GM12878 (cell line): ENCODE measurements at regions not wholly inside any gene's neighbourhood (a gene's known extent, or its start where the extent isn't known, plus 50 kb on each side); places are given as distances from the start of the nearest gene placed in this dataset.

Experiments used
- ATAC-seq: fragments of 200-7000 bp; cut with Tn5 transposase; 3 replicates; pipeline ENCODE4 v1.9.1; 2020; ENCODE audit warnings: mild to moderate bottlenecking, moderate library complexity
- BruUV-seq: library from RNA; stranded (reverse); fragments of 400-500 nt; replicated peaks from 2 replicates; lab custom pipeline; 2021; lab: Mats Ljungman, UMichigan
- CTCF ChIA-PET: fragments of 300-600 bp; sonication (Branson Sonifier 250); formaldehyde crosslinking; extraction: SDS; loops from one replicate; lab custom pipeline; 2021; ENCODE audit warnings: inconsistent platforms; lab: Yijun Ruan, JAX
- POLR2A ChIA-PET: fragments of 350-600 bp; formaldehyde crosslinking; extraction: SDS; loops from one replicate; lab custom pipeline; 2021; ENCODE audit warnings: inconsistent platforms; lab: Charles Lee
- RAD21 ChIA-PET: fragments of 300-600 bp; sonication (Branson Sonifier 250); formaldehyde crosslinking; loops from one replicate; lab custom pipeline; 2023; ENCODE audit warnings: antibody characterized with exemption; ENCODE audit not compliant: unreplicated experiment; lab: Charles Lee
- SMC1A ChIA-PET: fragments of 300-600 bp; sonication (Branson Sonifier 250); formaldehyde crosslinking; loops from one replicate; lab custom pipeline; 2023; ENCODE audit not compliant: unreplicated experiment, uncharacterized antibody; lab: Charles Lee
- DNase-seq: peaks from one replicate; pipeline ENCODE4 v3.0.0-alpha.2; 2011; ENCODE audit warnings: low read depth, low spot score
- FAIRE-seq: peaks from 3 replicates; lab custom pipeline; 2011; peaks lifted over from hg19 to GRCh38; lab: Jason Lieb, UNC
- H2AFZ ChIP-seq: 2 replicates; pipeline ENCODE4 v1.6.0; 2011; ENCODE audit warnings: low read depth, low read length, control low read depth; ENCODE audit not compliant: control insufficient read depth
- H3K27ac ChIP-seq: 2 replicates; pipeline ENCODE4 v1.5.1; 2011; ENCODE audit warnings: control low read depth; ENCODE audit not compliant: control insufficient read depth, insufficient read depth
- H3K27me3 ChIP-seq, 2 experiments: replicated peaks in 1 of 2; 2 replicates each; pipeline versions ENCODE4 v1.6.0 to v1.6.1; 2011; ENCODE audit warnings: low read length in 1 of 2; ENCODE audit not compliant: control insufficient read depth in 2 of 2, insufficient read depth in 2 of 2
- H3K36me3 ChIP-seq, 2 experiments: 2 replicates each; pipeline ENCODE4 v1.5.1; 2011; ENCODE audit warnings: low read length in 1 of 2; ENCODE audit not compliant: control insufficient read depth in 2 of 2, insufficient read depth in 2 of 2
- H3K4me1 ChIP-seq: 2 replicates; pipeline ENCODE4 v1.6.1; 2011; ENCODE audit warnings: mild to moderate bottlenecking, low read length, moderate library complexity, mixed read lengths; ENCODE audit not compliant: control insufficient read depth, insufficient read depth
- H3K4me2 ChIP-seq: 2 replicates; pipeline ENCODE4 v1.6.0; 2011; ENCODE audit warnings: control low read depth; ENCODE audit not compliant: control insufficient read depth, insufficient read depth
- H3K4me3 ChIP-seq: fragments of 200-600 bp; sonication (generic); 2 replicates; pipeline ENCODE4 v1.5.1; 2016
- H3K79me2 ChIP-seq: 2 replicates; pipeline ENCODE4 v1.6.0; 2011; ENCODE audit warnings: low read length; ENCODE audit not compliant: control insufficient read depth, insufficient read depth
- H3K9ac ChIP-seq: 2 replicates; pipeline ENCODE4 v1.8.0; 2011; ENCODE audit warnings: low read length, control low read depth, mixed read lengths; ENCODE audit not compliant: control insufficient read depth, insufficient read depth
- H3K9me3 ChIP-seq: replicated peaks from 3 replicates; pipeline ENCODE4 v1.5.1; 2011; ENCODE audit warnings: mild to moderate bottlenecking, low read length; ENCODE audit not compliant: control insufficient read depth, insufficient read depth
- H4K20me1 ChIP-seq: 2 replicates; pipeline ENCODE4 v1.6.0; 2011; ENCODE audit not compliant: control insufficient read depth, insufficient read depth
- HCFC1 ChIP-seq: fragments of 150-350 bp; IDR thresholded peaks from 2 replicates; pipeline ENCODE4 v1.6.1; 2014; ENCODE audit warnings: low read length
- JUNB ChIP-seq: IDR thresholded peaks from 2 replicates; pipeline ENCODE4 v1.6.1; 2016; ENCODE audit warnings: antibody characterized with exemption, mild to moderate bottlenecking
- JUND ChIP-seq: IDR thresholded peaks from 2 replicates; pipeline ENCODE4 v1.6.1; 2012; ENCODE audit warnings: low read depth, mild to moderate bottlenecking, low read length, improper control_type of control experiment, moderate library complexity
- NRF1 ChIP-seq: conservative IDR thresholded peaks from 2 replicates; pipeline ENCODE4 v1.6.1; 2011; ENCODE audit warnings: mild to moderate bottlenecking, low read depth, low read length, improper control_type of control experiment
- RUNX3 ChIP-seq: IDR thresholded peaks from 2 replicates; pipeline ENCODE4 v1.6.1; 2012; ENCODE audit warnings: low read length, inconsistent platforms
- WGBS: methylation state at CpG from one replicate; pipeline ENCODE4 v1.1.6; 2016; ENCODE audit warnings: low lambda C conversion rate; ENCODE audit not compliant: insufficient replicate concordance, insufficient coverage; ENCODE audit errors: missing lambda C conversion rate; 5-methylcytosine and 5-hydroxymethylcytosine counted together
- in situ Hi-C: fragments of 300-500 bp; cut with MboI; formaldehyde crosslinking; loops from 9 replicates; pipeline ENCODE4 v1.14.3; 2018; ENCODE audit warnings: mixed read lengths
- intact Hi-C: fragments of 100-400 bp; cut with micrococcal nuclease; formaldehyde crosslinking; loops from one replicate; pipeline ENCODE4 v1.14.2; 2022; ENCODE audit not compliant: unreplicated experiment
- TF ChIP-seq, protein P1 (sequence below): IDR thresholded peaks from 2 replicates; pipeline ENCODE4 v1.6.1; 2012; ENCODE audit warnings: mild to moderate bottlenecking, low read depth, low read length
- TF ChIP-seq, protein P2 (sequence below): fragments of 450-650 bp; IDR thresholded peaks from 2 replicates; pipeline ENCODE4 v1.6.1; 2017; ENCODE audit warnings: mild to moderate bottlenecking
- TF ChIP-seq, protein P3 (sequence below): fragments of 450-650 bp; formaldehyde crosslinking; IDR thresholded peaks from 2 replicates; pipeline ENCODE4 v1.4.0; 2022; ENCODE audit warnings: mild to moderate bottlenecking, moderate library complexity

DNA sequence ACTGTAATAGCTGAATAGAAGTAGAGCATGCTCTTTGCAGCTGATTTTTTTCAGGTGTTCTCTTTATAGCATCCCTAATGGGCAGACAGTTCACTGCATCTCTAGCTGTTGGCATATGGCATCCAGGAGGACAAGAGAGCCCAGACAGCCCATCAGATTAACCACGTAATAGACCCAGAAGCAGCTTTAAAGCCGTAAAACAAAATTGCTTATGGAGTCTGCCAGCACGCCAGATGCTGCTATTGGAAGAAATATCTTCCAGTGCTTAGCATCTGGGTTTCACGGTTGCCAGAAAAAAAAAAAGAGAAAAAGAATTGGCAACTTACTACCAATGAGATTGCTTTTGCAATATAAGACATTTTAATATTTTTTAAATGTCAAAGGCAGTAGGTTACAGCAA is 869.4 kb upstream of the NUDT12 start:
- Histone ChIP-seq H3K9me3 (no peaks in the 10 kb centered on the region), H3K79me2 (no peaks in the 10 kb centered on the region), H3K4me1 (no peaks in the 10 kb centered on the region), H4K20me1 (no peaks in the 10 kb centered on the region), H3K4me2 (no peak overlapping the region), H3K4me3 (no peak overlapping the region), H3K9ac (no peak overlapping the region), H2AFZ (no peak overlapping the region), H3K27me3 (no peaks in the 10 kb centered on the region), H3K36me3 (no peaks in the 10 kb centered on the region)
- POLR2A ChIA-PET: no interaction called here
- CTCF ChIA-PET: no interaction called here
- RAD21 ChIA-PET: no interaction called here
- ATAC-seq (no peak), DNase-seq (no peak), FAIRE-seq (no peak)
- intact Hi-C loops: no loop called here
- WGBS: 9% methylated on average over 4 of the region's 4 CpGs
- SMC1A ChIA-PET: interaction anchor here (1.0 kb wide), 1 partner anchor 811 kb away, joined by 3 read pairs; no protein-coding TSS in a partner anchor
- BruUV-seq: no TSS peak
- TF ChIP-seq, protein P1, sequence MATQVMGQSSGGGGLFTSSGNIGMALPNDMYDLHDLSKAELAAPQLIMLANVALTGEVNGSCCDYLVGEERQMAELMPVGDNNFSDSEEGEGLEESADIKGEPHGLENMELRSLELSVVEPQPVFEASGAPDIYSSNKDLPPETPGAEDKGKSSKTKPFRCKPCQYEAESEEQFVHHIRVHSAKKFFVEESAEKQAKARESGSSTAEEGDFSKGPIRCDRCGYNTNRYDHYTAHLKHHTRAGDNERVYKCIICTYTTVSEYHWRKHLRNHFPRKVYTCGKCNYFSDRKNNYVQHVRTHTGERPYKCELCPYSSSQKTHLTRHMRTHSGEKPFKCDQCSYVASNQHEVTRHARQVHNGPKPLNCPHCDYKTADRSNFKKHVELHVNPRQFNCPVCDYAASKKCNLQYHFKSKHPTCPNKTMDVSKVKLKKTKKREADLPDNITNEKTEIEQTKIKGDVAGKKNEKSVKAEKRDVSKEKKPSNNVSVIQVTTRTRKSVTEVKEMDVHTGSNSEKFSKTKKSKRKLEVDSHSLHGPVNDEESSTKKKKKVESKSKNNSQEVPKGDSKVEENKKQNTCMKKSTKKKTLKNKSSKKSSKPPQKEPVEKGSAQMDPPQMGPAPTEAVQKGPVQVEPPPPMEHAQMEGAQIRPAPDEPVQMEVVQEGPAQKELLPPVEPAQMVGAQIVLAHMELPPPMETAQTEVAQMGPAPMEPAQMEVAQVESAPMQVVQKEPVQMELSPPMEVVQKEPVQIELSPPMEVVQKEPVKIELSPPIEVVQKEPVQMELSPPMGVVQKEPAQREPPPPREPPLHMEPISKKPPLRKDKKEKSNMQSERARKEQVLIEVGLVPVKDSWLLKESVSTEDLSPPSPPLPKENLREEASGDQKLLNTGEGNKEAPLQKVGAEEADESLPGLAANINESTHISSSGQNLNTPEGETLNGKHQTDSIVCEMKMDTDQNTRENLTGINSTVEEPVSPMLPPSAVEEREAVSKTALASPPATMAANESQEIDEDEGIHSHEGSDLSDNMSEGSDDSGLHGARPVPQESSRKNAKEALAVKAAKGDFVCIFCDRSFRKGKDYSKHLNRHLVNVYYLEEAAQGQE: no peak
- TF ChIP-seq HCFC1: no peak
- TF ChIP-seq, all 136 proteins: peak for 0
- H3K27ac ChIP-seq: no peak overlapping the region
- in situ Hi-C loops: no loop called here

DNA sequence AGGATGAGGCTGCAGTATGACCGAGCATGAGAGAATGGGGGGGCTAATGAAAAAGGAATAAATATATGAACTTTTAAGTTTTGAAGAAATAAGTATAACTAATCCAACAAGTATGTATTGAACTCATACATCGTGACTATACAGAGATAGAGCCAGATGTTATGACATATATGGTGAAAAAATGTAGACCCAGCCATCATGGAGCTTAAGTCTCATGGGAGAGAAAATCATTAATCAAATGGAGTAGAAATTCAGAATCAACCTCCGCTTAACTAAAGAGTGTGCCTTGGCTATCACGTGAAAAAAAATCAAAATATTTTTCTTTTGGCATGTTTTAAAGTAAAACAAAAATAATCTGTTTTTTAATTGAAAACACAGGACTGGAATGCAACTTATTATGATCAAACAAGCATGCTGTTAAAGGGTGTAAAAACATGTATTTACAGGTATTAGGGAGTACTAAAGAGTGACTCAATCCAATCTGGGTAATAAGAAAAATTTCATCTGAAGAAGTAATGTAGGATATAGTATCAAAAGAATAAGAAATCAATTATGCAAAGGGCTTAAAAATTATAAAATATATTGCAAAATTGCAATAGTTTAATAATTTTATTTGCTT is 868.5 kb upstream of the NUDT12 start:
- no peak overlapping the region for H3K27ac ChIP-seq
- FAIRE-seq (no peak), ATAC-seq (no peak), DNase-seq (no peak)
- ChIA-PET POLR2A (no interaction called here), SMC1A (no interaction called here), RAD21 (no interaction called here), CTCF (no interaction called here)
- H3K4me3 ChIP-seq: no peak overlapping the region
- H3K4me2 ChIP-seq: no peak overlapping the region
- H3K36me3 ChIP-seq: no peaks in the 10 kb centered on the region
- H3K27me3 ChIP-seq: no peaks in the 10 kb centered on the region
- H3K9ac ChIP-seq: no peak overlapping the region
- in situ Hi-C loops (no loop called here), intact Hi-C loops (no loop called here)
- no peaks in the 10 kb centered on the region for H3K79me2 ChIP-seq
- H2AFZ ChIP-seq: no peak overlapping the region
- no TSS peak for BruUV-seq
- WGBS: 6% methylated on average over 4 of the region's 4 CpGs
- H3K4me1 ChIP-seq: no peaks in the 10 kb centered on the region
- no peaks in the 10 kb centered on the region for H3K9me3 ChIP-seq
- no peaks in the 10 kb centered on the region for H4K20me1 ChIP-seq
- TF ChIP-seq RUNX3 (no peak), JUND (no peak), NRF1 (no peak), JUNB (no peak)
- TF ChIP-seq, protein P2, sequence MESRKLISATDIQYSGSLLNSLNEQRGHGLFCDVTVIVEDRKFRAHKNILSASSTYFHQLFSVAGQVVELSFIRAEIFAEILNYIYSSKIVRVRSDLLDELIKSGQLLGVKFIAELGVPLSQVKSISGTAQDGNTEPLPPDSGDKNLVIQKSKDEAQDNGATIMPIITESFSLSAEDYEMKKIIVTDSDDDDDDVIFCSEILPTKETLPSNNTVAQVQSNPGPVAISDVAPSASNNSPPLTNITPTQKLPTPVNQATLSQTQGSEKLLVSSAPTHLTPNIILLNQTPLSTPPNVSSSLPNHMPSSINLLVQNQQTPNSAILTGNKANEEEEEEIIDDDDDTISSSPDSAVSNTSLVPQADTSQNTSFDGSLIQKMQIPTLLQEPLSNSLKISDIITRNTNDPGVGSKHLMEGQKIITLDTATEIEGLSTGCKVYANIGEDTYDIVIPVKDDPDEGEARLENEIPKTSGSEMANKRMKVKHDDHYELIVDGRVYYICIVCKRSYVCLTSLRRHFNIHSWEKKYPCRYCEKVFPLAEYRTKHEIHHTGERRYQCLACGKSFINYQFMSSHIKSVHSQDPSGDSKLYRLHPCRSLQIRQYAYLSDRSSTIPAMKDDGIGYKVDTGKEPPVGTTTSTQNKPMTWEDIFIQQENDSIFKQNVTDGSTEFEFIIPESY: no peak
- TF ChIP-seq, protein P3, sequence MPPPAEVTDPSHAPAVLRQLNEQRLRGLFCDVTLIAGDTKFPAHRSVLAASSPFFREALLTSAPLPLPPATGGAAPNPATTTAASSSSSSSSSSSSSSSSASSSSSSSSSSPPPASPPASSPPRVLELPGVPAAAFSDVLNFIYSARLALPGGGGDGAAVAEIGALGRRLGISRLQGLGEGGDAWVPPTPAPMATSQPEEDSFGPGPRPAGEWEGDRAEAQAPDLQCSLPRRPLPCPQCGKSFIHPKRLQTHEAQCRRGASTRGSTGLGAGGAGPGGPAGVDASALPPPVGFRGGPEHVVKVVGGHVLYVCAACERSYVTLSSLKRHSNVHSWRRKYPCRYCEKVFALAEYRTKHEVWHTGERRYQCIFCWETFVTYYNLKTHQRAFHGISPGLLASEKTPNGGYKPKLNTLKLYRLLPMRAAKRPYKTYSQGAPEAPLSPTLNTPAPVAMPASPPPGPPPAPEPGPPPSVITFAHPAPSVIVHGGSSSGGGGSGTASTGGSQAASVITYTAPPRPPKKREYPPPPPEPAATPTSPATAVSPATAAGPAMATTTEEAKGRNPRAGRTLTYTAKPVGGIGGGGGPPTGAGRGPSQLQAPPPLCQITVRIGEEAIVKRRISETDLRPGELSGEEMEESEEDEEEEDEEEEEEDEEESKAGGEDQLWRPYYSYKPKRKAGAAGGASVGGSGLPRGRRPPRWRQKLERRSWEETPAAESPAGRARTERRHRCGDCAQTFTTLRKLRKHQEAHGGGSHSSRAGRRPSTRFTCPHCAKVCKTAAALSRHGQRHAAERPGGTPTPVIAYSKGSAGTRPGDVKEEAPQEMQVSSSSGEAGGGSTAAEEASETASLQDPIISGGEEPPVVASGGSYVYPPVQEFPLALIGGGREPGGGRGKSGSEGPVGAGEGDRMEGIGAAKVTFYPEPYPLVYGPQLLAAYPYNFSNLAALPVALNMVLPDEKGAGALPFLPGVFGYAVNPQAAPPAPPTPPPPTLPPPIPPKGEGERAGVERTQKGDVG (CRISPR knock-in tag): no peak
